CD14-positive monocyte (primary cell): ENCODE measurements at regions not wholly inside any gene's neighbourhood (a gene's known extent, or its start where the extent isn't known, plus 50 kb on each side); places are given as distances from the start of the nearest gene placed in this dataset.

Experiments used
- DNase-seq, 3 donors: peaks; one replicate each; pipeline ENCODE4 v3.0.0-alpha.2; 2011 to 2022
- H2AFZ ChIP-seq: 2 replicates; pipeline ENCODE4 v1.6.0; 2012; ENCODE audit warnings: mild to moderate bottlenecking, low read depth, low read length, inconsistent platforms; ENCODE audit not compliant: insufficient read depth, poor library complexity, severe bottlenecking
- H3K27ac ChIP-seq, 2 donors: 1 replicate in 1 of 2; 2 replicates in 1 of 2; pipeline ENCODE4 v1.5.1; 2012 to 2013; ENCODE audit warnings: low read length in 2 of 2, control low read depth in 1 of 2, inconsistent platforms in 1 of 2, low read depth in 1 of 2, mild to moderate bottlenecking in 1 of 2
- H3K27me3 ChIP-seq, 2 donors: one replicate each; pipeline versions ENCODE4 v1.6.0 to v1.6.1; 2011 to 2013; ENCODE audit warnings: low read length in 2 of 2; ENCODE audit not compliant: control insufficient read depth in 2 of 2, insufficient read depth in 2 of 2
- H3K36me3 ChIP-seq, 2 donors: replicated peaks in 1 of 2; 1 replicate in 1 of 2; 2 replicates in 1 of 2; pipeline versions ENCODE4 v1.5.1 to v1.6.1; 2012 to 2013; ENCODE audit warnings: low read length in 2 of 2, control low read depth in 1 of 2, inconsistent platforms in 1 of 2, mild to moderate bottlenecking in 1 of 2; ENCODE audit not compliant: insufficient read depth in 2 of 2, control insufficient read depth in 1 of 2
- H3K4me1 ChIP-seq, 2 donors: 1 replicate in 1 of 2; 2 replicates in 1 of 2; pipeline versions ENCODE4 v1.5.1 to v1.6.1; 2012 to 2013; ENCODE audit warnings: low read length in 2 of 2, control low read depth in 1 of 2, inconsistent platforms in 1 of 2, mild to moderate bottlenecking in 1 of 2, moderate library complexity in 1 of 2; ENCODE audit not compliant: insufficient read depth in 2 of 2, control insufficient read depth in 1 of 2
- H3K4me2 ChIP-seq: replicated peaks from 2 replicates; pipeline ENCODE3; 2012; ENCODE audit warnings: low read length, moderate library complexity, mild to moderate bottlenecking; ENCODE audit not compliant: poor library complexity, severe bottlenecking; ENCODE audit errors: extremely low read depth
- H3K4me3 ChIP-seq, 3 experiments: fragments of 200-600 bp in 1 of 3; sonication (generic) in 1 of 3; replicated peaks in 1 of 3; 1 replicate in 2 of 3; 2 replicates in 1 of 3; pipeline ENCODE4 v1.5.1; 2011 to 2013; ENCODE audit warnings: low read length in 3 of 3, mild to moderate bottlenecking in 3 of 3, control low read depth in 2 of 3, low read depth in 2 of 3, inconsistent platforms in 1 of 3, moderate library complexity in 1 of 3
- H3K79me2 ChIP-seq: 2 replicates; pipeline ENCODE4 v1.6.0; 2012; ENCODE audit warnings: mild to moderate bottlenecking, control low read depth, inconsistent platforms, low read length, moderate library complexity; ENCODE audit not compliant: insufficient read depth
- H3K9ac ChIP-seq: 2 replicates; pipeline ENCODE4 v1.6.0; 2017; ENCODE audit warnings: low read length, mild to moderate bottlenecking; ENCODE audit not compliant: insufficient read depth, poor library complexity, severe bottlenecking
- H3K9me3 ChIP-seq, 2 donors: replicated peaks in 1 of 2; 1 replicate in 1 of 2; 2 replicates in 1 of 2; pipeline versions ENCODE4 v1.5.1 to v1.6.1; 2012 to 2013; ENCODE audit warnings: low read length in 2 of 2, control low read depth in 1 of 2; ENCODE audit not compliant: control insufficient read depth in 1 of 2, insufficient read depth in 1 of 2
- H4K20me1 ChIP-seq: 2 replicates; pipeline ENCODE4 v1.6.0; 2012; ENCODE audit warnings: mild to moderate bottlenecking, low read length, control low read depth, moderate library complexity; ENCODE audit not compliant: insufficient read depth
- H3K27ac Mint-ChIP-seq, 7 donors: one replicate each; pipeline ENCODE4 v1.8.0; 2020; ENCODE audit warnings: mild to moderate bottlenecking in 7 of 7, mixed read lengths in 7 of 7, moderate library complexity in 6 of 7, inconsistent platforms in 2 of 7
- H3K27me3 Mint-ChIP-seq, 3 donors: one replicate each; pipeline ENCODE4 v1.8.0; 2021 to 2022; ENCODE audit warnings: low read depth in 3 of 3, mild to moderate bottlenecking in 3 of 3, mixed read lengths in 3 of 3, moderate library complexity in 3 of 3, inconsistent platforms in 1 of 3
- H3K36me3 Mint-ChIP-seq, 2 donors: one replicate each; pipeline ENCODE4 v1.8.0; 2020; ENCODE audit warnings: mixed read lengths in 2 of 2, inconsistent platforms in 1 of 2, mild to moderate bottlenecking in 1 of 2
- H3K4me1 Mint-ChIP-seq: one replicate; pipeline ENCODE4 v1.8.0; 2020; ENCODE audit warnings: mild to moderate bottlenecking, mixed read lengths
- H3K4me3 Mint-ChIP-seq, 2 donors: one replicate each; pipeline ENCODE4 v1.8.0; 2020; ENCODE audit warnings: mild to moderate bottlenecking in 2 of 2, mixed read lengths in 2 of 2, moderate library complexity in 1 of 2
- H3K9me3 Mint-ChIP-seq, 7 donors: one replicate each; pipeline ENCODE4 v1.8.0; 2020 to 2022; ENCODE audit warnings: mixed read lengths in 7 of 7, mild to moderate bottlenecking in 6 of 7, moderate library complexity in 6 of 7, inconsistent platforms in 2 of 7
- WGBS: methylation state at CpG from one replicate; pipeline ENCODE4 v1.1.5; 2013; ENCODE audit warnings: missing lambda C conversion rate; ENCODE audit not compliant: insufficient coverage; 5-methylcytosine and 5-hydroxymethylcytosine counted together
- intact Hi-C, 2 donors: fragments of 100-400 bp; cut with micrococcal nuclease; formaldehyde crosslinking; loops; one replicate each; pipeline versions ENCODE4 v1.15.0 to v1.15.1; 2023
- TF ChIP-seq, protein P1 (sequence below): fragments of 200-600 bp; IDR thresholded peaks from one replicate; pipeline ENCODE4 v1.8.0; 2022; ENCODE audit warnings: antibody characterized with exemption, mild to moderate bottlenecking

DNA sequence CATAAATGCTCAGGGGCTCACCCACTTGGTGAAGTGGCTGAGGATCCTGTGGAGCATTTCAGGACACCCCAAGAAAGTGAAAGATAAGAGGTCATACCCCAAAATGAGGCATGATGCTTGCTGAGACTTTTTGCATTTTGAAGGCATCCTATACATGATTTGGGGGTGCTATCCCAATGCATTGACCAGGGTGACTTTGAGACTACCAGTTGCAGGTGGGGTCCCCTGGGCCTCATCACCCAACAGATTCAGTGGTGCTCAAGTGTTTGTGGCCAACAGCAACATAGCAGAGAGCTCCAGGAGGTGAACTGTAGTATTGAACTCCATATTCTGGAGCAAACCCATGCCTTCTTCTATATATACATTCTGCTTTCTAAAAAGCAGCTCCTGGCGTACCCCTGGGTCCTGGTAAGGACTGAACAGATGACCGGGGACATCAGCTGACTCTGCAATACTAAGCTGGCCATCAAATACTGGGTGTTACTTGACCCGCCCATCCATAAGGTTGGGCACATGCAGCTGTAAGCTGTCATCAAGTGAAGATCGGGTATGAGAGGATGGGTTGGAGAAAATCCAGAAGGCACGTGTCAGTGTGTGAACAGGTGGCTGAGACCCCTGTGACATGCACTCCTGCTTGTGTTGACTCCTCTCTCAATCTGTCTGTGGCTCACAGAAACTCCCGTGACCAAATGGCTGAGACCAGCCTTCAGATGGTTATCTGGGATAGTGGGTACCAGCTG is 143.3 kb downstream of the KLF13 start:
- Histone ChIP-seq H3K9ac (no peak overlapping the region), H3K4me2 (no peak overlapping the region), H3K27ac (no peak overlapping the region), H3K9me3 (no peaks in the 10 kb centered on the region), H3K36me3 (no peaks in the 10 kb centered on the region), H3K4me3 (no peak overlapping the region), H2AFZ (no peak overlapping the region), H3K4me1 (peaks cover 8 to 9% of the 10 kb centered on the region in 2 donors), H3K27me3 (no peaks in the 10 kb centered on the region), H4K20me1 (no peaks in the 10 kb centered on the region), H3K79me2 (no peaks in the 10 kb centered on the region)
- Mint-ChIP-seq H3K4me1 (peaks cover 22% of the 10 kb centered on the region), H3K9me3 (peaks cover 0 to 2% (median 0%) of the 10 kb centered on the region in 7 donors), H3K27ac (no peak overlapping the region), H3K4me3 (no peak overlapping the region), H3K27me3 (peaks cover 3 to 23% (median 8%) of the 10 kb centered on the region in 3 donors), H3K36me3 (no peaks in the 10 kb centered on the region)
- 92% methylated on average over 6 of the region's 6 CpGs for WGBS
- no peak for DNase-seq
- TF ChIP-seq, protein P1, sequence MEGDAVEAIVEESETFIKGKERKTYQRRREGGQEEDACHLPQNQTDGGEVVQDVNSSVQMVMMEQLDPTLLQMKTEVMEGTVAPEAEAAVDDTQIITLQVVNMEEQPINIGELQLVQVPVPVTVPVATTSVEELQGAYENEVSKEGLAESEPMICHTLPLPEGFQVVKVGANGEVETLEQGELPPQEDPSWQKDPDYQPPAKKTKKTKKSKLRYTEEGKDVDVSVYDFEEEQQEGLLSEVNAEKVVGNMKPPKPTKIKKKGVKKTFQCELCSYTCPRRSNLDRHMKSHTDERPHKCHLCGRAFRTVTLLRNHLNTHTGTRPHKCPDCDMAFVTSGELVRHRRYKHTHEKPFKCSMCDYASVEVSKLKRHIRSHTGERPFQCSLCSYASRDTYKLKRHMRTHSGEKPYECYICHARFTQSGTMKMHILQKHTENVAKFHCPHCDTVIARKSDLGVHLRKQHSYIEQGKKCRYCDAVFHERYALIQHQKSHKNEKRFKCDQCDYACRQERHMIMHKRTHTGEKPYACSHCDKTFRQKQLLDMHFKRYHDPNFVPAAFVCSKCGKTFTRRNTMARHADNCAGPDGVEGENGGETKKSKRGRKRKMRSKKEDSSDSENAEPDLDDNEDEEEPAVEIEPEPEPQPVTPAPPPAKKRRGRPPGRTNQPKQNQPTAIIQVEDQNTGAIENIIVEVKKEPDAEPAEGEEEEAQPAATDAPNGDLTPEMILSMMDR, result no peak
- intact Hi-C loops, result no loop called here

DNA sequence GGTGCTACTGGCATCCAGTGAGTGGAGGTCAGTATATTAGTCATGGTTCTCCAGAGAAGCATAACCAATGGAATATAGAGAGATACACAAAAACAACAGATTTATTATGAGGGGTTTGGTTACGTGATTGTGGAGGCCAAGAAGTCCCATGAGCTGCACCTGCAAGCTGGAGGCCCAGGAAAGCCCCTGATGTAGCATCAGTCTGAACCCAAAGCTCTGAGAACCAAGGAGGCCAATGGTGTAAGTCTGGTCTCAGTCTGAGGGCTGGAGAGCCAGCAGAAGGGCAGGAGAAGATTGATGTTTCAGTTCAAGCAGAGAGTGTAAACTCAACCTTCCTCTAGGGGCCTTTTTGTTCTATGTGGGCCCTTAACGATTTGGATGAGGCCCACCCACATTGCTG is 144.1 kb downstream of the KLF13 start:
- WGBS, result 71% methylated on average over 1 of the region's 2 CpGs
- TF ChIP-seq, protein P1, result no peak
- no peak for DNase-seq
- intact Hi-C loops, result no loop called here
- no peaks in the 10 kb centered on the region for H3K27me3 ChIP-seq
- Mint-ChIP-seq H3K27ac (no peak overlapping the region), H3K27me3 (peaks cover 3 to 18% (median 8%) of the 10 kb centered on the region in 3 donors), H3K9me3 (peaks cover 0 to 2% (median 0%) of the 10 kb centered on the region in 7 donors), H3K36me3 (no peaks in the 10 kb centered on the region), H3K4me1 (peaks cover 22% of the 10 kb centered on the region), H3K4me3 (no peak overlapping the region)
- H3K27ac ChIP-seq, result no peak overlapping the region
- no peaks in the 10 kb centered on the region for H3K9me3 ChIP-seq
- H3K4me3 ChIP-seq, result no peak overlapping the region
- H3K9ac ChIP-seq, result no peak overlapping the region
- H3K4me1 ChIP-seq, result peaks cover 8 to 9% of the 10 kb centered on the region in 2 donors
- no peaks in the 10 kb centered on the region for H4K20me1 ChIP-seq
- H3K36me3 ChIP-seq, result no peaks in the 10 kb centered on the region
- H2AFZ ChIP-seq, result no peak overlapping the region
- no peaks in the 10 kb centered on the region for H3K79me2 ChIP-seq
- no peak overlapping the region for H3K4me2 ChIP-seq
